Stomach (tissue), 8 donors: ENCODE measurements at regions not wholly inside any gene's neighbourhood (a gene's known extent, or its start where the extent isn't known, plus 50 kb on each side); places are given as distances from the start of the nearest gene placed in this dataset.

ENCODE experiments used
- DNase-seq, 2 donors: peaks; one replicate each; pipeline versions ENCODE4 v3.0.0 to v3.0.0-alpha.2; 2013 to 2019
- H3K27ac ChIP-seq, 5 donors: fragments of 200-600 bp in 4 of 5; sonication (generic) in 4 of 5; one replicate each; pipeline ENCODE4 v1.5.1; 2013 to 2019; ENCODE audit warnings: mild to moderate bottlenecking in 1 of 5, moderate library complexity in 1 of 5
- H3K27me3 ChIP-seq, 3 donors: fragments of 200-600 bp; sonication (generic); one replicate each; pipeline ENCODE4 v1.5.1; 2017 to 2019; ENCODE audit warnings: mixed run types in 1 of 3
- H3K36me3 ChIP-seq, 4 donors: fragments of 200-600 bp; sonication (generic); 1 replicate in 3 of 4; 2 replicates in 1 of 4; pipeline ENCODE4 v1.5.1; 2016 to 2019
- H3K4me1 ChIP-seq, 4 donors: fragments of 200-600 bp; sonication (generic); one replicate each; pipeline ENCODE4 v1.5.1; 2016 to 2019
- H3K4me3 ChIP-seq, 4 donors: fragments of 200-600 bp; sonication (generic) in 3 of 4; one replicate each; pipeline ENCODE4 v1.5.1; 2016 to 2019; ENCODE audit warnings: mild to moderate bottlenecking in 1 of 4
- H3K9me3 ChIP-seq, 4 donors: fragments of 200-600 bp; sonication (generic); one replicate each; pipeline ENCODE4 v1.5.1; 2016 to 2019
- EP300 ChIP-seq: sonication (generic); formaldehyde crosslinking; IDR thresholded peaks from one replicate; pipeline ENCODE4 v1.6.1; 2017; ENCODE audit warnings: antibody characterized with exemption
- POLR2A ChIP-seq, 4 donors: fragments of 450-650 bp; IDR thresholded peaks; one replicate each; pipeline ENCODE4 v1.6.1; 2016; ENCODE audit warnings: antibody characterized with exemption in 4 of 4, control low read depth in 2 of 4, mild to moderate bottlenecking in 1 of 4, moderate library complexity in 1 of 4
- POLR2AphosphoS5 ChIP-seq, 3 donors: sonication (generic); formaldehyde crosslinking; IDR thresholded peaks; one replicate each; pipeline ENCODE4 v1.6.1; 2016; ENCODE audit warnings: antibody characterized with exemption in 3 of 3
- WGBS, 5 donors: extraction: QIAGEN DNeasy Blood & Tissue Kit in 3 of 5; methylation state at CpG; one replicate each; pipeline versions ENCODE4 v1.1.5 to v1.1.7; 2013 to 2018; 5-methylcytosine and 5-hydroxymethylcytosine counted together
- intact Hi-C: fragments of 100-400 bp; cut with DNase I; formaldehyde crosslinking; loops from one replicate; pipeline ENCODE4 v1.15.1; 2023; ENCODE audit warnings: low total_unique reads
- TF ChIP-seq, protein P1 (sequence below), 7 experiments: fragments of 450-650 bp in 4 of 7; fragments of 200-600 bp in 3 of 7; sonication (generic) in 3 of 7; IDR thresholded peaks; one replicate each; pipeline ENCODE4 v1.5.1; 2016 to 2019; ENCODE audit warnings: antibody characterized with exemption in 7 of 7, control low read depth in 2 of 7, mild to moderate bottlenecking in 1 of 7
- donor health status: healthy with polysubstance abuse.
- donor health status: Bipolar disorder and iron deficiency.
- donor health status: healthy.

DNA sequence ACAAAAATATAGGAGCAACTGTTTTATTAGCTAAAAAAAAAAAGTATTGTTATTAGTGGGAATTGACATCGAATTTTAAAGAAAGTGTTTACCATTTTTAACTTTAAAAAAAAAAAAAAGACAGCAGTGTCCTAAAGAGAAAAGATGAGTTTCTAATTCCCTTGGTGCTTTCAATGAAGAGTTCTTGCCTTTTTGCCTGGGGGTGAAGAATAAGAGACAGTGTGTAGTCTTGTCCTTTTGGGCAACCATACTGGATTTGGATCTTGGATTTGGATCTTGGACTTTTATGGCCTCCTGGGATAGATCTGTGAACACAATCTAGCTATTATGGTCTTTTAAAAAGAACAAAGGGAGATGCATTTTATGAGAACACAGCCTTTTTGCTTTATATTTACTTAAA, 60.2 kb upstream of the GLS start:
- DNase-seq = no peak
- TF ChIP-seq POLR2A (IDR thresholded peaks at IDR 0.05) (no peak), EP300 (no peak), POLR2AphosphoS5 (IDR thresholded peaks at IDR 0.05) (no peak)
- TF ChIP-seq, protein P1, sequence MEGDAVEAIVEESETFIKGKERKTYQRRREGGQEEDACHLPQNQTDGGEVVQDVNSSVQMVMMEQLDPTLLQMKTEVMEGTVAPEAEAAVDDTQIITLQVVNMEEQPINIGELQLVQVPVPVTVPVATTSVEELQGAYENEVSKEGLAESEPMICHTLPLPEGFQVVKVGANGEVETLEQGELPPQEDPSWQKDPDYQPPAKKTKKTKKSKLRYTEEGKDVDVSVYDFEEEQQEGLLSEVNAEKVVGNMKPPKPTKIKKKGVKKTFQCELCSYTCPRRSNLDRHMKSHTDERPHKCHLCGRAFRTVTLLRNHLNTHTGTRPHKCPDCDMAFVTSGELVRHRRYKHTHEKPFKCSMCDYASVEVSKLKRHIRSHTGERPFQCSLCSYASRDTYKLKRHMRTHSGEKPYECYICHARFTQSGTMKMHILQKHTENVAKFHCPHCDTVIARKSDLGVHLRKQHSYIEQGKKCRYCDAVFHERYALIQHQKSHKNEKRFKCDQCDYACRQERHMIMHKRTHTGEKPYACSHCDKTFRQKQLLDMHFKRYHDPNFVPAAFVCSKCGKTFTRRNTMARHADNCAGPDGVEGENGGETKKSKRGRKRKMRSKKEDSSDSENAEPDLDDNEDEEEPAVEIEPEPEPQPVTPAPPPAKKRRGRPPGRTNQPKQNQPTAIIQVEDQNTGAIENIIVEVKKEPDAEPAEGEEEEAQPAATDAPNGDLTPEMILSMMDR (IDR thresholded peaks at IDR 0.05) = no peak
- Histone ChIP-seq H3K9me3 (peaks cover 0 to 6% (median 0%) of the 10 kb centered on the region in 4 donors), H3K4me3 (no peak overlapping the region), H3K27me3 (no peaks in the 10 kb centered on the region), H3K4me1 (no peaks in the 10 kb centered on the region), H3K36me3 (no peaks in the 10 kb centered on the region), H3K27ac (no peak overlapping the region)
- intact Hi-C loops = no loop called here
- WGBS, 5 donors = 64 to 83% (median 80%) methylated on average over 1 of the region's 1 CpG

DNA sequence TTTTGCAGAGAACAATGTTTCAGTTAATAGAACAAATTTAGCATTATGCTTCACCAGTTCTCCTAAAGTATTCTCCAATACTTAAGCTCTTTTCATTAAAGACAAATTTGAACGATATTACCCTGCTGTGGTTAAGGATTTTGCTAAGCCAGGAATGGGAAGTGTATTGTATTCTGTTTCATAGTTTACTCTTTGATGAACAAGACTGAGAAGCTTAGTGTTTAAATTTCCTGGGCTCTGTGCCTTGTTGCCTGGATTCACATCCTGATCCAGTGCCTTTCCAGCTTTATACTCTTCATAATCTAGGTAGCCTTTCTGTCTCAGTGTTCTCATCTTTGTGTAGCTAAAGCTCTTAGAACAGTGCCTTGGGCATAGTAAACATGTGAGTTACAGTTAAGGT, 58.6 kb upstream of the GLS start:
- Histone ChIP-seq H3K9me3 (peaks cover 0 to 6% (median 0%) of the 10 kb centered on the region in 4 donors), H3K36me3 (no peaks in the 10 kb centered on the region), H3K27me3 (no peaks in the 10 kb centered on the region), H3K4me3 (no peak overlapping the region), H3K4me1 (no peaks in the 10 kb centered on the region), H3K27ac (no peak overlapping the region)
- TF ChIP-seq, protein P1 (IDR thresholded peaks at IDR 0.05) = no peak
- TF ChIP-seq POLR2A (IDR thresholded peaks at IDR 0.05) = no peak
- no peak for TF ChIP-seq EP300
- TF ChIP-seq POLR2AphosphoS5 (IDR thresholded peaks at IDR 0.05) = no peak
- no peak for DNase-seq
- intact Hi-C loops = no loop called here
- 51 to 74% (median 62%) methylated on average over 1 of the region's 1 CpG for WGBS, 5 donors

DNA sequence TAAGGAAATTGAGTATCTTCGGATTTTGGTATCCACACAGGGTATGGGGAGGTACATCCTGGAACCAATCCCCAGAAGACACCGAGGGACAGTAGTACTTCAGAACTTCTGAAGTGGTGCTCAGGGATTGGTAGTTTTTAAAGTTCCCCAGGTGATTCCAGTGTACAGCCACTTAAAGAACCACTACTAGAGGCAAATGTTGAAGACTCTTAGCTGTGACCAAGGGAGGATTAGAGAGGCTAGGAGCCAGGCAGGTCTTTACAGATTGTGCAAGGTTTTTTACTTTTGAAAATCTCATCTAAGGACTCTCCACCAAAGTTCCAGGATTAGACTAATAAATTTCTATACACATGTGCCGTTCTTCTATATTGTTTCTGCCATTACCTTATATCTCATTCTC, 52.9 kb upstream of the GLS start:
- 86 to 97% (median 91%) methylated on average over 3 of the region's 3 CpGs for WGBS, 5 donors
- Histone ChIP-seq H3K4me1 (no peaks in the 10 kb centered on the region), H3K4me3 (no peak overlapping the region), H3K27ac (no peak overlapping the region), H3K36me3 (no peaks in the 10 kb centered on the region), H3K27me3 (no peaks in the 10 kb centered on the region), H3K9me3 (peaks cover 0 to 6% (median 0%) of the 10 kb centered on the region in 4 donors)
- no peak for DNase-seq
- TF ChIP-seq, protein P1 (IDR thresholded peaks at IDR 0.05) = no peak
- TF ChIP-seq POLR2A (IDR thresholded peaks at IDR 0.05) (no peak), POLR2AphosphoS5 (IDR thresholded peaks at IDR 0.05) (no peak), EP300 (no peak)
- intact Hi-C loops = no loop called here

DNA sequence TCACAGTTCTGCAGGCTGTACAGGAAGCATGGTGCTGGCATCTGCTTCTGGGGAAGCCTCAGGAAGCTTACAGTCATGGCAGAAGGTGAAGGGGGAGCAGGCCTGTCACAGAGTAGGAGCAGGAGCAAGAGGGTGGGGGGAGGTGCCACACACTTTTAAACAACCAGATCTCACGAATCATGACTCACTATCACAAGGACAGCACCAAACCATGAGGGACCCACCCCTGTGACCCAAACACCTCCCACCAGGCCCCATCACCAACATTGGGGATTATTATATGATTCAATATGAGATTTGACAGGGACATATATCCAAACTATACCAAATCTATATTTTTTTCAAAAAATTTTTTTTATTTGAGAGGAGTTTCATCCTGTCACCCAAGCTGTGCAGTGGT, 51.0 kb upstream of the GLS start:
- Histone ChIP-seq H3K4me1 (peaks cover 0 to 3% (median 1%) of the 10 kb centered on the region in 4 donors), H3K27me3 (no peaks in the 10 kb centered on the region), H3K36me3 (no peaks in the 10 kb centered on the region), H3K27ac (no peak overlapping the region), H3K9me3 (no peaks in the 10 kb centered on the region), H3K4me3 (no peak overlapping the region)
- no peak for TF ChIP-seq POLR2AphosphoS5 (IDR thresholded peaks at IDR 0.05)
- TF ChIP-seq POLR2A (IDR thresholded peaks at IDR 0.05) = no peak
- TF ChIP-seq, protein P1 (IDR thresholded peaks at IDR 0.05) = no peak
- no peak for TF ChIP-seq EP300
- intact Hi-C loops = no loop called here
- DNase-seq = no peak
- 83 to 100% (median 88%) methylated on average over 1 of the region's 1 CpG for WGBS, 5 donors
